ENCODE measurements at regions not wholly inside any gene's neighbourhood (a gene's known extent, or its start where the extent isn't known, plus 50 kb on each side); places are given as distances from the start of the nearest gene placed in this dataset.
"Not testable (repeated sequence)": the region's sequence is repeated elsewhere in the genome, so short reads cannot be mapped to it uniquely, and the experiment has no call there.

GRCh38 chr2:163934131-163934530, 198.3 kb upstream of the FIGN start:
- intact Hi-C loops (cut with DNase I): no loop called here
- Histone ChIP-seq H3K9me3 (no peaks in the 10 kb centered on the region), H3K27me3 (no peaks in the 10 kb centered on the region), H3K27ac (no peak overlapping the region), H3K4me3 (no peak overlapping the region), H3K4me1 (ENCODE audit: insufficient read depth) (no peaks in the 10 kb centered on the region), H3K36me3 (no peaks in the 10 kb centered on the region)
- no peak for DNase-seq
- TF ChIP-seq CTCF (IDR thresholded peaks at IDR 0.05): no peak
- no peak for TF ChIP-seq POLR2A (IDR thresholded peaks at IDR 0.05)
- no peak for TF ChIP-seq EP300 (IDR thresholded peaks at IDR 0.05)

- Histone ChIP-seq H3K9me3 (no peaks in the 10 kb centered on the region), H3K4me3 (no peak overlapping the region), H3K27me3 (no peaks in the 10 kb centered on the region), H3K36me3 (no peaks in the 10 kb centered on the region), H3K4me1 (ENCODE audit: insufficient read depth) (no peaks in the 10 kb centered on the region), H3K27ac (no peak overlapping the region)
- no peak for DNase-seq
- WGBS, 3 donors: 62 to 74% (median 71%) methylated on average over 5 of the region's 5 CpGs
- intact Hi-C loops (cut with DNase I): no loop called here
- no peak for TF ChIP-seq POLR2A (IDR thresholded peaks at IDR 0.05)
- TF ChIP-seq EP300 (IDR thresholded peaks at IDR 0.05): no peak
- no peak for TF ChIP-seq CTCF (IDR thresholded peaks at IDR 0.05)
These were observed 183.9 kb upstream of the FIGN start for GRCh38 chr2:163919717-163920116.

GRCh38 chr2:163914486-163914885, 178.7 kb upstream of the FIGN start:
- DNase-seq; H3K4me3 ChIP-seq; H3K36me3 ChIP-seq; intact Hi-C loops (cut with DNase I); H3K27me3 ChIP-seq; H3K9me3 ChIP-seq; H3K27ac ChIP-seq; H3K4me1 ChIP-seq (ENCODE audit: insufficient read depth): not testable (repeated sequence)
- WGBS, 3 donors: 95 to 97% (median 96%) methylated on average over 19 of the region's 19 CpGs

GRCh38 chr2:163913532-163913944, 177.7 kb upstream of the FIGN start:
- 83 to 99% (median 94%) methylated on average over 27 to 32 of the region's 32 CpGs for WGBS, 3 donors

GRCh38 chr2:163909411-163910080, 173.7 kb upstream of the FIGN start:
- no peak overlapping the region for H3K27ac ChIP-seq
- intact Hi-C loops (cut with DNase I): no loop called here
- no peaks in the 10 kb centered on the region for H3K9me3 ChIP-seq
- DNase-seq: no peak
- WGBS, 3 donors: 95 to 99% (median 97%) methylated on average over 33 to 40 of the region's 40 CpGs
- no peaks in the 10 kb centered on the region for H3K4me1 ChIP-seq (ENCODE audit: insufficient read depth)
- no peaks in the 10 kb centered on the region for H3K27me3 ChIP-seq
- no peak overlapping the region for H3K4me3 ChIP-seq
- TF ChIP-seq EP300 (IDR thresholded peaks at IDR 0.05) (no peak), POLR2A (IDR thresholded peaks at IDR 0.05) (no peak), CTCF (IDR thresholded peaks at IDR 0.05) (no peak)
- no peaks in the 10 kb centered on the region for H3K36me3 ChIP-seq

More at GRCh38 chr2:163913532-163913944, 177.7 kb upstream of the FIGN start:
- H3K36me3 ChIP-seq; H3K27ac ChIP-seq; H3K9me3 ChIP-seq; H3K4me1 ChIP-seq (ENCODE audit: insufficient read depth); H3K27me3 ChIP-seq; intact Hi-C loops (cut with DNase I); DNase-seq; H3K4me3 ChIP-seq: not testable (repeated sequence)
